SK-N-SH treated with all-trans-retinoic acid at 6 μM for 48 hours (cell line): ENCODE measurements at regions not wholly inside any gene's neighbourhood (a gene's known extent, or its start where the extent isn't known, plus 50 kb on each side); places are given as distances from the start of the nearest gene placed in this dataset.

Experiments
- ATAC-seq: fragments of 200-7000 bp; cut with Tn5 transposase; 3 replicates; pipeline ENCODE4 v1.9.1; 2020; ENCODE audit warnings: mild to moderate bottlenecking, moderate library complexity
- ARNTL ChIP-seq: fragments of 450-650 bp; formaldehyde crosslinking; IDR thresholded peaks from 2 replicates; pipeline ENCODE4 v1.5.0; 2020; ENCODE audit warnings: low read depth, mild to moderate bottlenecking, moderate library complexity, borderline replicate concordance
- BACH2 ChIP-seq: fragments of 250-450 bp; sonication (Bioruptor Pico); IDR thresholded peaks from 2 replicates; pipeline ENCODE4 v1.9.0; 2021; ENCODE audit warnings: mild to moderate bottlenecking, borderline replicate concordance
- CSDC2 ChIP-seq: fragments of 250-450 bp; sonication (Bioruptor Pico); IDR thresholded peaks from 2 replicates; pipeline ENCODE4 v1.5.0; 2020; ENCODE audit warnings: mild to moderate bottlenecking, moderate library complexity
- ESRRG ChIP-seq: fragments of 250-450 bp; sonication (Bioruptor Pico); IDR thresholded peaks from 2 replicates; pipeline ENCODE4 v1.6.1; 2021; ENCODE audit warnings: mild to moderate bottlenecking
- GLIS3 ChIP-seq: fragments of 250-450 bp; sonication (Bioruptor Pico); IDR thresholded peaks from 2 replicates; pipeline ENCODE4 v1.5.0; 2020; ENCODE audit warnings: mild to moderate bottlenecking, moderate library complexity
- ISL1 ChIP-seq: fragments of 250-450 bp; sonication (Bioruptor Pico); IDR thresholded peaks from 2 replicates; pipeline ENCODE4 v2.1.2; 2022; ENCODE audit warnings: mild to moderate bottlenecking, moderate library complexity
- OSR1 ChIP-seq: fragments of 250-450 bp; sonication (Bioruptor Pico); IDR thresholded peaks from 2 replicates; pipeline ENCODE4 v1.8.0; 2022; ENCODE audit warnings: moderate library complexity, mild to moderate bottlenecking, inconsistent platforms
- PPARA ChIP-seq: fragments of 250-450 bp; sonication (Bioruptor Pico); IDR thresholded peaks from 2 replicates; pipeline ENCODE4 v1.5.0; 2020; ENCODE audit warnings: mild to moderate bottlenecking, borderline replicate concordance
- RARB ChIP-seq: fragments of 250-450 bp; sonication (Bioruptor Pico); IDR thresholded peaks from 2 replicates; pipeline ENCODE4 v1.8.0; 2021; ENCODE audit warnings: mild to moderate bottlenecking, moderate library complexity
- SNAI2 ChIP-seq: fragments of 250-450 bp; sonication (Bioruptor Pico); IDR thresholded peaks from 2 replicates; pipeline ENCODE4 v1.5.0; 2020; ENCODE audit warnings: mild to moderate bottlenecking, moderate library complexity
- TOX ChIP-seq: fragments of 250-450 bp; sonication (Bioruptor Pico); IDR thresholded peaks from 2 replicates; pipeline ENCODE4 v1.8.0; 2021; ENCODE audit warnings: mild to moderate bottlenecking, moderate library complexity, borderline replicate concordance
- ZC3H10 ChIP-seq: fragments of 250-450 bp; sonication (Bioruptor Pico); IDR thresholded peaks from 2 replicates; pipeline ENCODE4 v1.5.1; 2021; ENCODE audit warnings: mild to moderate bottlenecking, moderate library complexity
- ZFP3 ChIP-seq: fragments of 250-450 bp; sonication (Bioruptor Pico); IDR thresholded peaks from 2 replicates; pipeline ENCODE4 v1.5.0; 2020; ENCODE audit warnings: mild to moderate bottlenecking, moderate library complexity
- ZFP30 ChIP-seq: fragments of 450-650 bp; formaldehyde crosslinking; IDR thresholded peaks from 2 replicates; pipeline ENCODE4 v1.5.0; 2022; ENCODE audit warnings: mild to moderate bottlenecking, moderate library complexity
- ZNF565 ChIP-seq: fragments of 450-650 bp; formaldehyde crosslinking; conservative IDR thresholded peaks from 2 replicates; pipeline ENCODE4 v1.5.0; 2020; ENCODE audit warnings: low read depth, mild to moderate bottlenecking, moderate library complexity
- ZNF70 ChIP-seq: fragments of 450-650 bp; formaldehyde crosslinking; IDR thresholded peaks from 2 replicates; pipeline ENCODE4 v1.5.0; 2020; ENCODE audit warnings: mild to moderate bottlenecking, moderate library complexity
- ZNF8 ChIP-seq: fragments of 450-650 bp; formaldehyde crosslinking; IDR thresholded peaks from 2 replicates; pipeline ENCODE4 v1.5.0; 2020; ENCODE audit warnings: mild to moderate bottlenecking, moderate library complexity
- TF ChIP-seq, protein P1 (sequence below): fragments of 250-450 bp; sonication (Bioruptor Pico); IDR thresholded peaks from 2 replicates; pipeline ENCODE4 v1.5.1; 2020; ENCODE audit warnings: low read depth, mild to moderate bottlenecking, moderate library complexity
- TF ChIP-seq, protein P2 (sequence below): fragments of 250-450 bp; sonication (Bioruptor Pico); IDR thresholded peaks from 2 replicates; pipeline ENCODE4 v1.8.0; 2020; ENCODE audit warnings: mild to moderate bottlenecking, moderate library complexity, borderline replicate concordance
- TF ChIP-seq, protein P3 (sequence below): fragments of 250-450 bp; sonication (Bioruptor Pico); IDR thresholded peaks from 2 replicates; pipeline ENCODE4 v1.5.1; 2021; ENCODE audit warnings: mild to moderate bottlenecking, moderate library complexity
- TF ChIP-seq, protein P4 (sequence below): fragments of 250-450 bp; sonication (Bioruptor Pico); IDR thresholded peaks from 2 replicates; pipeline ENCODE4 v1.5.0; 2020; ENCODE audit warnings: mild to moderate bottlenecking, moderate library complexity

DNA sequence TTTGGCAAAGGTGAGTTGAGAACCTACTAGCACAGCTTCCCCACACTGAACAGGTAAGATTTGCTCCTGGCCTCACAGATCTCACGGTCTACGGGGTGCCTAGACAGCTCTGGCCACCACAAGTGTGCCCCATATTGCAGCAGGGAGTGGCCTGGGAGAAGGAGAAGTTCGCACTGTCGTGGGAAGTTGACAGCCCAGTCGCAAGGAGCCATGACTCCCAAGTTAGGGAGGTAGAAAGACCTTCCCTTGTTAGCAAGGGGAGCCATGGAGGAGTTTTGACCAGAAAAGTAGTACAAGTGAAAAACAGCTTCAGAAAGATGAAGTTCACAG is 316.3 kb downstream of the BCL11B start:
- TF ChIP-seq BACH2 (CRISPR knock-in tag), result no peak
- TF ChIP-seq OSR1 (CRISPR knock-in tag), result no peak
- no peak for TF ChIP-seq ZNF565 (CRISPR knock-in tag)
- TF ChIP-seq TOX (CRISPR knock-in tag), result no peak
- TF ChIP-seq, protein P1, sequence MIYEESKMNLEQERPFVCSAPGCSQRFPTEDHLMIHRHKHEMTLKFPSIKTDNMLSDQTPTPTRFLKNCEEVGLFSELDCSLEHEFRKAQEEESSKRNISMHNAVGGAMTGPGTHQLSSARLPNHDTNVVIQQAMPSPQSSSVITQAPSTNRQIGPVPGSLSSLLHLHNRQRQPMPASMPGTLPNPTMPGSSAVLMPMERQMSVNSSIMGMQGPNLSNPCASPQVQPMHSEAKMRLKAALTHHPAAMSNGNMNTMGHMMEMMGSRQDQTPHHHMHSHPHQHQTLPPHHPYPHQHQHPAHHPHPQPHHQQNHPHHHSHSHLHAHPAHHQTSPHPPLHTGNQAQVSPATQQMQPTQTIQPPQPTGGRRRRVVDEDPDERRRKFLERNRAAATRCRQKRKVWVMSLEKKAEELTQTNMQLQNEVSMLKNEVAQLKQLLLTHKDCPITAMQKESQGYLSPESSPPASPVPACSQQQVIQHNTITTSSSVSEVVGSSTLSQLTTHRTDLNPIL (CRISPR knock-in tag), result no peak
- TF ChIP-seq ISL1 (CRISPR knock-in tag), result no peak
- TF ChIP-seq ZC3H10 (CRISPR knock-in tag), result no peak
- ATAC-seq, result no peak

DNA sequence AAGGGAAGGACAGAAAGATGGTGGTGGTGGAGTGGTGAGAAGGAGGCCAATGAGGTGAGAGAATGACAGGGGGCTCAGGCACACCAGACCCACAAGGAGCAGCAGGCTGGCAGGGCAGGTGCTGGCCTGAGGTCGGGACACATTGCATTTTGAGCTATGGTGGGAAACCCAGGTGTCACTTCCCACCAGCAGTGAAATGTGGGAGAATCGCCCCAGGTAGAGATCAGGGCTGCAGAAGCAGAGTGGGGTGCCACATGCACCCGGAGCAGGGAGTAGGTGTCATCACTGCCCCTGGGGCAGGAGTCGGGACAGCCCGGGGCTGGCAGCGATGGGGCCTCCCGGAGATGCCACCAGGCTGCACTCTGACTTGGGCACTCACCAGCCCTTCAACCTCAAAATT is 315.8 kb downstream of the BCL11B start:
- TF ChIP-seq, protein P1 (CRISPR knock-in tag), result no peak
- TF ChIP-seq CSDC2, result no peak
- no peak for ATAC-seq

DNA sequence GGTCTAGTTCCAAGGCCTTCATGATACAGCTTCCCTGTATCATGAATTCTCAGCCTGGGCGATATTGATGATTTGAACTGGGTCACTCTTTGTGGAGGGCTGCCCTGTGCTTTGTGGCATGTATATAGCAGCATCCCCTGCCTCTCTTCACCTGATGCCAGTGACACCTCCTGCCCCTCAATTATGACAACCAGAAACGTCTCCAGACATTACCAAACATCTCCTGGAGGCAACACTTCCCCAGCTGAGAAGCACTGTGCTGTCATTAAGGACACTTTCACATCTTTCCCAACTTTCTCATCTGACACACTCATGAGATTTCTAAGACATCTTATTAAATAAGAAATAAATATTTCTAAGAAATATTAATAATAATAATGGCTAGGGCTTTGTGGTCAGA is 315.3 kb downstream of the BCL11B start:
- no peak for ATAC-seq
- no peak for TF ChIP-seq ESRRG (CRISPR knock-in tag)
- TF ChIP-seq, protein P2, sequence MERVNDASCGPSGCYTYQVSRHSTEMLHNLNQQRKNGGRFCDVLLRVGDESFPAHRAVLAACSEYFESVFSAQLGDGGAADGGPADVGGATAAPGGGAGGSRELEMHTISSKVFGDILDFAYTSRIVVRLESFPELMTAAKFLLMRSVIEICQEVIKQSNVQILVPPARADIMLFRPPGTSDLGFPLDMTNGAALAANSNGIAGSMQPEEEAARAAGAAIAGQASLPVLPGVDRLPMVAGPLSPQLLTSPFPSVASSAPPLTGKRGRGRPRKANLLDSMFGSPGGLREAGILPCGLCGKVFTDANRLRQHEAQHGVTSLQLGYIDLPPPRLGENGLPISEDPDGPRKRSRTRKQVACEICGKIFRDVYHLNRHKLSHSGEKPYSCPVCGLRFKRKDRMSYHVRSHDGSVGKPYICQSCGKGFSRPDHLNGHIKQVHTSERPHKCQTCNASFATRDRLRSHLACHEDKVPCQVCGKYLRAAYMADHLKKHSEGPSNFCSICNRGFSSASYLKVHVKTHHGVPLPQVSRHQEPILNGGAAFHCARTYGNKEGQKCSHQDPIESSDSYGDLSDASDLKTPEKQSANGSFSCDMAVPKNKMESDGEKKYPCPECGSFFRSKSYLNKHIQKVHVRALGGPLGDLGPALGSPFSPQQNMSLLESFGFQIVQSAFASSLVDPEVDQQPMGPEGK (CRISPR knock-in tag), result no peak
- TF ChIP-seq ARNTL (CRISPR knock-in tag), result no peak
- TF ChIP-seq, protein P3, sequence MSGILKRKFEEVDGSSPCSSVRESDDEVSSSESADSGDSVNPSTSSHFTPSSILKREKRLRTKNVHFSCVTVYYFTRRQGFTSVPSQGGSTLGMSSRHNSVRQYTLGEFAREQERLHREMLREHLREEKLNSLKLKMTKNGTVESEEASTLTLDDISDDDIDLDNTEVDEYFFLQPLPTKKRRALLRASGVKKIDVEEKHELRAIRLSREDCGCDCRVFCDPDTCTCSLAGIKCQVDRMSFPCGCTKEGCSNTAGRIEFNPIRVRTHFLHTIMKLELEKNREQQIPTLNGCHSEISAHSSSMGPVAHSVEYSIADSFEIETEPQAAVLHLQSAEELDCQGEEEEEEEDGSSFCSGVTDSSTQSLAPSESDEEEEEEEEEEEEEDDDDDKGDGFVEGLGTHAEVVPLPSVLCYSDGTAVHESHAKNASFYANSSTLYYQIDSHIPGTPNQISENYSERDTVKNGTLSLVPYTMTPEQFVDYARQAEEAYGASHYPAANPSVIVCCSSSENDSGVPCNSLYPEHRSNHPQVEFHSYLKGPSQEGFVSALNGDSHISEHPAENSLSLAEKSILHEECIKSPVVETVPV (CRISPR knock-in tag), result no peak
- TF ChIP-seq, all 23 proteins: peak for 0

DNA sequence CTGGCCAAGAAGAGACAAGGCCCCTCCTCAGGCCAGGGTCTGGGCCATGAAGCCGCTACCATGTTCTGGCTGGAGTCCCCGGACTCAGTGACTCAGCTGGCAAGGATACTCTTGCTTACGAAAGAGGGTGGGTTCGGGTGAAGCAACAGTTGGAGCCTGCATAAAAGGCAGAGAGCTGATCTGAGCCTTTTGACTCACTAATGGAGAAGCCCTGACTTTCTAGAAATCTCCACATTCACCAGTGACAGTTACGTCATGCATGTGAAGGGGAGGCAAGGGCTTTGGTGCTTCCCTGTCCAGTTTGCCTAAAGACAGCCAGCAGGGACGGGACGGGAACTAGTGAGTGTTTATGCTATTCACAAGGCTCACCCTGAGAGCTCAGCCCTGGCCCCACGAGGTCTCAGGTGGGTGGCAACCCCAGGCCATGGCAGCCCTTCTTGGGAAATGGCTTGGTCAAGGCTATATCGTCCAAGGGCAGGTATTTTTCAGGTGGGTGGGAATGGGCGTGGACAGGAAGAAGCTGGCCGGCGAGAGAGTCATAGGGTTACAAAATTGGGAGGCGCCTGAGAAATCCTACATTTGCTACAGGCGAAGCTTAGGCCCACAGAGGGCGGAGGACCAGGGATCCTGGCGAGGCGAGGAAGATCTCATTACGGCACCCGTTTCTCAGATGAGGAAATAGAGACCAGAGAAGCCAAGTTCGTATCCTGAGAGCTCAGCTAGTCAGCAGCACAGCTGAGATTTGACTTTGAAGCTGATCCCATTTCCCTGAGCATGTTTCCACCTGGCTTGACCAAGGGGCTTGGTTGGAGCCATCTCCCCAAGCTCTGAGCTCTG is 314.6 kb downstream of the BCL11B start:
- ATAC-seq, result no peak
- no peak for TF ChIP-seq ZFP3 (CRISPR knock-in tag)
- TF ChIP-seq ARNTL (CRISPR knock-in tag), result no peak
- TF ChIP-seq, protein P3 (CRISPR knock-in tag), result no peak
- no peak for TF ChIP-seq PPARA (CRISPR knock-in tag)
- TF ChIP-seq, protein P4, sequence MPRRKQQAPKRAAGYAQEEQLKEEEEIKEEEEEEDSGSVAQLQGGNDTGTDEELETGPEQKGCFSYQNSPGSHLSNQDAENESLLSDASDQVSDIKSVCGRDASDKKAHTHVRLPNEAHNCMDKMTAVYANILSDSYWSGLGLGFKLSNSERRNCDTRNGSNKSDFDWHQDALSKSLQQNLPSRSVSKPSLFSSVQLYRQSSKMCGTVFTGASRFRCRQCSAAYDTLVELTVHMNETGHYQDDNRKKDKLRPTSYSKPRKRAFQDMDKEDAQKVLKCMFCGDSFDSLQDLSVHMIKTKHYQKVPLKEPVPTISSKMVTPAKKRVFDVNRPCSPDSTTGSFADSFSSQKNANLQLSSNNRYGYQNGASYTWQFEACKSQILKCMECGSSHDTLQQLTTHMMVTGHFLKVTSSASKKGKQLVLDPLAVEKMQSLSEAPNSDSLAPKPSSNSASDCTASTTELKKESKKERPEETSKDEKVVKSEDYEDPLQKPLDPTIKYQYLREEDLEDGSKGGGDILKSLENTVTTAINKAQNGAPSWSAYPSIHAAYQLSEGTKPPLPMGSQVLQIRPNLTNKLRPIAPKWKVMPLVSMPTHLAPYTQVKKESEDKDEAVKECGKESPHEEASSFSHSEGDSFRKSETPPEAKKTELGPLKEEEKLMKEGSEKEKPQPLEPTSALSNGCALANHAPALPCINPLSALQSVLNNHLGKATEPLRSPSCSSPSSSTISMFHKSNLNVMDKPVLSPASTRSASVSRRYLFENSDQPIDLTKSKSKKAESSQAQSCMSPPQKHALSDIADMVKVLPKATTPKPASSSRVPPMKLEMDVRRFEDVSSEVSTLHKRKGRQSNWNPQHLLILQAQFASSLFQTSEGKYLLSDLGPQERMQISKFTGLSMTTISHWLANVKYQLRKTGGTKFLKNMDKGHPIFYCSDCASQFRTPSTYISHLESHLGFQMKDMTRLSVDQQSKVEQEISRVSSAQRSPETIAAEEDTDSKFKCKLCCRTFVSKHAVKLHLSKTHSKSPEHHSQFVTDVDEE (CRISPR knock-in tag), result no peak
- no peak for TF ChIP-seq SNAI2 (CRISPR knock-in tag)
- no peak for TF ChIP-seq ZFP30 (CRISPR knock-in tag)
- no peak for TF ChIP-seq OSR1 (CRISPR knock-in tag)
- no peak for TF ChIP-seq ZNF565 (CRISPR knock-in tag)
- TF ChIP-seq ZNF8 (CRISPR knock-in tag), result no peak
- TF ChIP-seq, protein P1 (CRISPR knock-in tag), result no peak
- no peak for TF ChIP-seq GLIS3
- TF ChIP-seq, protein P2 (CRISPR knock-in tag), result no peak
- no peak for TF ChIP-seq ESRRG (CRISPR knock-in tag)
- no peak for TF ChIP-seq ZNF70
- TF ChIP-seq RARB (CRISPR knock-in tag), result no peak
- no peak for TF ChIP-seq BACH2 (CRISPR knock-in tag)
